ENCODE measurements at regions not wholly inside any gene's neighbourhood (a gene's known extent, or its start where the extent isn't known, plus 50 kb on each side); places are given as distances from the start of the nearest gene placed in this dataset.

- DNase-seq (ENCODE audit: low read depth), result peak; percentile 76
Observed at GRCh38 chr9:6703898-6704639, 53.7 kb upstream of the KDM4C start.

- DNase-seq (ENCODE audit: low read depth), result no peak
Observed at GRCh38 chr9:6702707-6703106, 55.1 kb upstream of the KDM4C start.

GRCh38 chr9:6696178-6696577, 50.6 kb upstream of the GLDC start:
- no peak for DNase-seq (ENCODE audit: low read depth)

- DNase-seq (ENCODE audit: low read depth), result no peak
Observed at GRCh38 chr9:6695121-6695814, 49.7 kb upstream of the GLDC start.

Data from stimulated activated CD8-positive, alpha-beta memory T cell treated with anti-CD3 and anti-CD28 coated beads, Interleukin-12 subunit alpha, Interleukin-12 subunit beta, amount 100 ng/mL, for 4 hours (primary cell).